Central memory CD8-positive, alpha-beta T cell (primary cell): ENCODE measurements at regions not wholly inside any gene's neighbourhood (a gene's known extent, or its start where the extent isn't known, plus 50 kb on each side); places are given as distances from the start of the nearest gene placed in this dataset.
"Not testable (repeated sequence)": the region's sequence is repeated elsewhere in the genome, so short reads cannot be mapped to it uniquely, and the experiment has no call there.

Experiments
- ATAC-seq: fragments of 150-1000 bp; cut with Tn5 transposase; replicated peaks from 2 replicates; pipeline ENCODE4 v1.10.0; 2022; ENCODE audit warnings: mild to moderate bottlenecking, moderate FRiP score, moderate number of reproducible peaks; ENCODE audit not compliant: poor library complexity, severe bottlenecking; ENCODE audit errors: extremely low read depth
- DNase-seq, 2 donors: peaks; one replicate each; pipeline ENCODE4 v3.0.0; 2021; ENCODE audit warnings: low spot score in 2 of 2
- H3K27ac Mint-ChIP-seq: one replicate; pipeline ENCODE4 v1.8.0; 2022; ENCODE audit warnings: low read depth, mild to moderate bottlenecking, moderate library complexity, mixed read lengths
- H3K27me3 Mint-ChIP-seq: one replicate; pipeline ENCODE4 v1.8.0; 2022; ENCODE audit warnings: mixed read lengths
- H3K36me3 Mint-ChIP-seq: one replicate; pipeline ENCODE4 v1.8.0; 2022; ENCODE audit warnings: mild to moderate bottlenecking, moderate library complexity, mixed read lengths; ENCODE audit not compliant: insufficient read depth
- H3K4me1 Mint-ChIP-seq: one replicate; pipeline ENCODE4 v1.8.0; 2022; ENCODE audit warnings: mixed read lengths
- H3K4me3 Mint-ChIP-seq: one replicate; pipeline ENCODE4 v1.8.0; 2022; ENCODE audit warnings: mild to moderate bottlenecking, moderate library complexity, mixed read lengths
- H3K9me3 Mint-ChIP-seq: one replicate; pipeline ENCODE4 v1.8.0; 2022; ENCODE audit warnings: mixed read lengths

DNA sequence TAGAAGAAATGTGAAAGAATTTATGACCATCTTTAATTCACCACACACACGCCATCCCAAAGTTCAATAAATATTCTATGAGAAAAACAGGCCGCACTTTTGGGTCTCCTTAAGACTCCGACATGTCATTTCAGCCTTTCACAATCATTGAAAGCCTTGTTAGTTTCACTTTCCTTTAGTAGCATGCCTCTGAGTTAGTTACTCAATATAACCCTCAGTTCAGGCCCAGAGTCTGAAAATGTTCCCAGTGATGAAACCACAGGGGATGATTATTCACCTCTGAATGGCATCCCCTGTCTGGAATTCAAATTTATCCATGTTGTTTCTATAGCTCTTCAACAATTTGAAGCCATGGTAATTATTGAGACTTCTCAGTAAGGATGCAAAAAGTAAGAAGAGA, 278.1 kb upstream of the NRP1 start:
- H3K27me3 Mint-ChIP-seq = no peaks in the 10 kb centered on the region
- no peak for DNase-seq
- ATAC-seq = no peak
- H3K9me3 Mint-ChIP-seq = peaks cover 18% of the 10 kb centered on the region
- no peaks in the 10 kb centered on the region for H3K36me3 Mint-ChIP-seq
- H3K4me3 Mint-ChIP-seq = peak overlapping the region; percentile 35
- H3K4me1 Mint-ChIP-seq = peaks cover 8% of the 10 kb centered on the region
- peak overlapping the region; percentile 79 for H3K27ac Mint-ChIP-seq

DNA sequence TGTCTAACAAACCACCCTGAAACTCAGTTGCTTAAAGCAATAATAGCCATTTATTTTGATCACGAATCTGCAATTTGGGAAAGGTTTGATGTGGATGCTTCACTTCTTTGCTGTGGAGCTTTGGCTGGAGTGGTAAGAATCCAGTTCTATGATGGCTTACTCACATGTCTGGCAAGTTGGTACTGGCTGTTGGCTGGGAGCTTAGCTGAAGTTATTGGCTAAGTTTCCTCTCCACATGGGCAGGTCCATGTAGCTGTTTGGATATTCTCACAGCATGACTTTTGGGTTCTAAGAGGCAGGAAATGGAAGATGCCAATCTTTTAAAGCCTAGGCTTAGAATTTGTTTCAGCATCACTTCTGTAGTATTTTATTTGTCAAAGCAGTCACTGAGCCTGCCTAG, 277.6 kb upstream of the NRP1 start:
- H3K9me3 Mint-ChIP-seq = peaks cover 18% of the 10 kb centered on the region
- H3K27me3 Mint-ChIP-seq = no peaks in the 10 kb centered on the region
- no peak for ATAC-seq
- peaks cover 8% of the 10 kb centered on the region for H3K4me1 Mint-ChIP-seq
- no peaks in the 10 kb centered on the region for H3K36me3 Mint-ChIP-seq
- peak overlapping the region; percentile 35 for H3K4me3 Mint-ChIP-seq
- H3K27ac Mint-ChIP-seq = no peak overlapping the region
- DNase-seq = no peak

DNA sequence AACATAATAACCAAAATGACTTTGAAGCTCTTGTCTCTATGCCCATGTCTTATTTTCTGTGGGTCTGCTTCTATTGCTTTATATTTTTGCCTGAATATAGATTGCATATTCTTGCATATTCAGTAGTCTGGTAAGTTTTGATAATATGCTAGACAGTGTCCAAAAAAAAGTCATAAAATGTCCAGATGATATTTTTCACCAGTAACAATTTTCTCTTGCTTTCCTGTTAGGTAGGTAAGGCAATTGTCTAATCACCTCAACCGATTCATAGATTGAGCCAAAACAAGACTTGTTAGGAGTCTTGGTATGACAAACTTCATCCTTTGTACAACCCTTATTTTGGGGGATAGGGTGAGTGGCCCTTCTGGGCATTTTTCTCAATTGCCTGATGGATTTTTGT, 277.0 kb upstream of the NRP1 start:
- H3K36me3 Mint-ChIP-seq = no peaks in the 10 kb centered on the region
- DNase-seq (no peak), ATAC-seq (no peak)
- no peaks in the 10 kb centered on the region for H3K27me3 Mint-ChIP-seq
- H3K9me3 Mint-ChIP-seq = peaks cover 18% of the 10 kb centered on the region
- peaks cover 8% of the 10 kb centered on the region for H3K4me1 Mint-ChIP-seq
- H3K4me3 Mint-ChIP-seq = no peak overlapping the region
- H3K27ac Mint-ChIP-seq = no peak overlapping the region

DNA sequence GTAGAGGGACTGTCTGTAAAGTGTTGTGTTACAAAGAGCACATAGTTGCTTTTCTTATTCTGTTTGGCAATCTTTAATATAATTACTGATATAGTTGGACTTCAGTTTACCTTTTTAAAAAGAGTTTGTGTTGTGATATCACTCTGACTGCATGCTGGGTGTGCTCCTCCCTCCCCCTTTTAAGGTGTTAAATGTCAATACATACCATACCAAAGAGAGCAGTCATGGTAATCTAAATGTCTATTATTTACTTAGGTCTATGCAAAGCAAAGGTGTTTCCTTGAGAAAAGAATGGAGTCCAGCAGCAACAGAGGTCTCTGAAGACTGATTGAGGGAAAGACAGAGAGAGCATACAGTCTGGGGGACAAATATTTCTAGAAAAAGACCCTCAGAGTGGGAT, 275.1 kb upstream of the NRP1 start:
- Mint-ChIP-seq H3K36me3 (no peaks in the 10 kb centered on the region), H3K4me1 (peaks cover 8% of the 10 kb centered on the region), H3K9me3 (peaks cover 18% of the 10 kb centered on the region), H3K27ac (no peak overlapping the region), H3K27me3 (no peaks in the 10 kb centered on the region), H3K4me3 (no peak overlapping the region)
- ATAC-seq (no peak), DNase-seq (no peak)

DNA sequence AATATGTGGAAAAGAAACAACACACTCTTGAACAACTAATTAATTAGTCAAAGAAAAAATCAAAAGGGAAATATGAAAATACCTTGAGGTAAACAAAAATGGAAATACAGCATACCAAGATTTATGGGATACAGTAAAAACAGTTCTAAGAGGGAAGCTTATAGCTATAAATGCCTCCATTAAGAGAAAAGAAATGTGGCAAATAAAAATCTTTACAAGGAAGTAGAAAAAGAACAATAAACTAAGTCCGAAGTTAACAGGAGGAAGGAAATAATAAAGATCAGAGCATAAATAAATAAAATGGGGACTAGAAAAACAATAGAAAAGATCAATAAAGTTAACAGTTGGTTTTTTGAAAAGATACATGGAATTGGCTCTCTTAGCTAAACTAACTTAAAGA, 267.8 kb upstream of the NRP1 start:
- DNase-seq (no peak), ATAC-seq (no peak)
- H3K27ac Mint-ChIP-seq = no peak overlapping the region
- H3K36me3 Mint-ChIP-seq = no peaks in the 10 kb centered on the region
- peaks cover 33% of the 10 kb centered on the region for H3K27me3 Mint-ChIP-seq
- H3K4me3 Mint-ChIP-seq = no peak overlapping the region
- no peaks in the 10 kb centered on the region for H3K4me1 Mint-ChIP-seq
- peaks cover 9% of the 10 kb centered on the region for H3K9me3 Mint-ChIP-seq

DNA sequence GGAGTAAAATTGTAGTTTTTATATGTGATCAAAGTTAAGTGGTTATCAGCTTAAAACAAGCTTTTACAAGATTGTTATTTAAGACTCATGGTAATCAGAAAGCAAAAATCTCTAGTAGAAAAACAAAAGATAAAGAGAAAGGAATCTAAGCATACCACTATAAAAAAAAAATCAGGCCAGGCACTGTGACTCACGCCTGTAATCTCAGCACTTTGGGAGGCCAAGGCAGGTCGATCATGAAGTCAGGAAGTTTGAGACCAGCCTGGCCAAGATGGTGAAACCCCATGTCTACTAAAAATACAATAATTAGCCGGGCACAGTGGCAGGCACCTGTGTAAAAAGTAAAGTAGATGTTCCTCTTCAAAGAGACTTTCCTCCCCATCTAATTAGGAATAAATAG, 265.9 kb upstream of the NRP1 start:
- Mint-ChIP-seq H3K9me3 (peaks cover 9% of the 10 kb centered on the region), H3K36me3 (no peaks in the 10 kb centered on the region), H3K27ac (no peak overlapping the region), H3K4me1 (no peaks in the 10 kb centered on the region), H3K27me3 (peaks cover 52% of the 10 kb centered on the region), H3K4me3 (no peak overlapping the region)
- DNase-seq = no peak
- no peak for ATAC-seq

DNA sequence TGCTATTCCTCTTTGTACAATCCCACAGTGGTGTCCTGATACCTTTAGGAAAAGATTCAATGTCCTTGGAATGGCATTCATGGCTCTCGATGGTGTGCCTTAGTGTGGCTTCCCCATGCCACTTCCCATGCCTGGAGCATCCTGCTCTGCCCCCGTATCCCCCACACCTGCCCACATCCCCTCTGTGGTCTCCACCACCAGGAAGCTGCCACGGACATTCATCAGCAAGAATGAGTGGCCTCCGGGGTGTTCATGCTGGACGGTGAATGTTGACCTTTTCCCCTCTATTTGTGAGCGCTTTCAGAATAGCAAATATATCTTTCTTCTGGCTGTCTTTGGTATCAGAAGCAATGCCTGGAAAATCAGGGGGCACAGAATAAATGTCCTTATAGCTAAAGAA, 262.0 kb upstream of the NRP1 start:
- ATAC-seq = no peak
- H3K4me1 Mint-ChIP-seq = no peaks in the 10 kb centered on the region
- H3K4me3 Mint-ChIP-seq = no peak overlapping the region
- no peak overlapping the region for H3K27ac Mint-ChIP-seq
- peaks cover 62% of the 10 kb centered on the region for H3K27me3 Mint-ChIP-seq
- H3K36me3 Mint-ChIP-seq = peaks cover 2% of the 10 kb centered on the region
- DNase-seq = no peak
- peaks cover 9% of the 10 kb centered on the region for H3K9me3 Mint-ChIP-seq

DNA sequence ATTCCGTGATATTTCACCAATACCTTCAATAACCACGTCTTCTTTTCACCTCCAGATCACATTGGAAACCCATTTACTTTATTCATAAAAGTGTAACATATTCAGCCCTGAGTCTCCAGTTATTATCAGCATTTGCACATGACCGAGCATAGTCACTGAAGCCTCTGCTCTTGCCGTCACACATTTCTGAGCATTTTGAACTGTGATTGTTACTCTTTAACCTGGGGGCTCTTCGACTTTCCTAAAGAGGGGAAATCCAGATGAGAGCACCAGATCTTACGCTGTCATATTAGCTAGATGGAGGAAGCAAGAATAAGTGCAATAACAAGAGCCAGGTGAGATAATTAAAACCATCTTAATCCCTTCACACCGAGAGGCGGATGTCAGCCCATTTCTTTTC, 260.0 kb upstream of the NRP1 start:
- H3K27ac Mint-ChIP-seq = no peak overlapping the region
- peaks cover 2% of the 10 kb centered on the region for H3K36me3 Mint-ChIP-seq
- H3K9me3 Mint-ChIP-seq = peaks cover 9% of the 10 kb centered on the region
- H3K4me3 Mint-ChIP-seq = no peak overlapping the region
- H3K4me1 Mint-ChIP-seq = no peaks in the 10 kb centered on the region
- ATAC-seq (no peak), DNase-seq (no peak)
- peaks cover 56% of the 10 kb centered on the region for H3K27me3 Mint-ChIP-seq

DNA sequence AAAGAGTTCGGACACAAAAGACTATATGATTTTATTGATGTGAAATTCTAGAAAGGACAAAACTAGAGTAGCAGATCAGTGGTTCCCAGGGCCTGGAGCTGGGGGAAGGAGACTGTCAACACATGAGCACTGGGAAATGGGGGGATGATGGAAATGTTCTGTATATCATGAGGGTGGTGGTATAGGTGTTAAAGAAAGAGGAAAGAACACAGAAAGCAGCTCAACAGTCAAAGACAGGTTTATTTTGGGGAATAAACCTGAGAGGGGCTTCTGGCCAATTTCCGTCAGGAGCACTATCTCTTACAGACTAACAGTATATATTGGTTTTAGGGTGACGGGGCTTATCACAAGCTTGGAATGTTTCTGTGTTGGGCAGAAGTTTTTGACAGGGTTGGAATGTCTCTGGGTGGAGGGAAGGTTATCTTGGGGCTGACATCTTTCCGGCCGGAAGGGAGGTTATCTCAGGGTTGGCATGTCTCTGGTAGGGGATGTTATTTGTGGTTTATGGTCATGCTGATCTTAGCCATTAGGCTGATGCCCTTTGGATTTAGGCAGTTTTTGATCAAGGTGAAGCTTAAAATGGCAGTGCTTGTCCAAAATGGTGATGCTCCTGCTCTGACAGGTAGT, 254.6 kb upstream of the NRP1 start:
- no peak for DNase-seq
- ATAC-seq = no peak
- Mint-ChIP-seq H3K4me3 (no peak overlapping the region), H3K27ac (no peak overlapping the region), H3K9me3 (no peaks in the 10 kb centered on the region), H3K27me3 (peaks cover 25% of the 10 kb centered on the region), H3K4me1 (no peaks in the 10 kb centered on the region), H3K36me3 (no peaks in the 10 kb centered on the region)

DNA sequence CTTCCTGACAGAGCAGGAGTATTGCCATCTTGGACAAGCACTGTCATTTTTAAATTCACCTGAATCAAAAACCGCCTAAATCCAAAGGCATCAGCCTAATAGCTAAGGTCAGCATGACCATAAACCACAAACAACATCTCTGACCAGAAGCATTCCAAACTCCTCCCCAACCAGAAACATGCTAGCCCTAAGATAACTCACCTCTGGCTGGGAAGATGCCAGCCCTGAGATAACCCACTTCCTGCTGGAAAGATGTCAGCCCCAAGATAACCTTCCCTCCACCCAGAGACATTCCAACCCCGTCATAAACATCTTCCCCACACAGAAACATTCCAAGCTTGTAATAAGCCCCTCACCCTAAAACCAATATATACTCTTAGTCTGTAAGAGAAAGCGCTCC, 250.1 kb upstream of the NRP1 start:
- H3K27me3 Mint-ChIP-seq = peaks cover 16% of the 10 kb centered on the region
- not testable (repeated sequence) for H3K9me3 Mint-ChIP-seq, H3K4me1 Mint-ChIP-seq, H3K36me3 Mint-ChIP-seq, H3K4me3 Mint-ChIP-seq, ATAC-seq, H3K27ac Mint-ChIP-seq, DNase-seq

DNA sequence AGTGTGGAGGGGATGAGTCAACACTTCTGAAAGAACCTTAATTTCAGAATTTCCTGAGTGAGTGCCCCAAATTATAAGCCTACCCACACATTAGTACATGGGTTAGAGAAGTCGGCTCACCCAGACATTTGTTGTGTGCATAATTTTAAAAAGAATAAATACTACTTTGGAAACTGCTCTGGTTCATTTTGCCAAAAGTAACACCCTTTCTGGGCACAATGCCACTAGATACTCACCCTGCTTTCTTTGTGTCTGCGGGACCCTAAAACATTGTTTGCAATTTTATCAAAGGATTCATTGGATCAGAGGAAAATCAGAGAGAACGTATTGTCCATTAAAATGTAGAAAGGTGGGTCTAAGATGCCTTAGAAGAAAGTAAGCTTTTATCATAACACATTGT, 245.5 kb upstream of the NRP1 start:
- no peak overlapping the region for H3K27ac Mint-ChIP-seq

DNA sequence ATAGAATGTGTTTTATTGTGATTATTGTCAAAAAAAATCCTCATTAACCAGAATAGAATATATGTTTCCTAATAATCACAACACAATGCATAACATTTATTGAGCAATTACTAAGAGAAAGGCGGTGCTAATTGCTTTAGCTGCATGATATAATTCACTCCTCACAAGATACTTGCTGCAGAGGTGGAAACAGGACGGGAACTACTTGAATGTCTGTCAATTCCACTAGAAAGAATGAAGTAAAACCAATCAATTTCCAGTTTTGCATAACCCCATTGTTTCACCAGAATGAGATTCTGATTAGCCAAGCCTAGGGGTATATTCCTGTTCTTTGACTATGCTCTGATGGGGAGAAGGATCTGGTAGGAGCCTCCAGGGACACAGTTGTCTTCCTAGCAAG, 239.1 kb upstream of the NRP1 start:
- no peak for ATAC-seq
- no peaks in the 10 kb centered on the region for H3K36me3 Mint-ChIP-seq
- peaks cover 15% of the 10 kb centered on the region for H3K27me3 Mint-ChIP-seq
- no peak overlapping the region for H3K27ac Mint-ChIP-seq
- no peaks in the 10 kb centered on the region for H3K4me1 Mint-ChIP-seq
- peaks cover 4% of the 10 kb centered on the region for H3K9me3 Mint-ChIP-seq
- H3K4me3 Mint-ChIP-seq = no peak overlapping the region
- DNase-seq = no peak

More for the DNA sequence above, 245.5 kb upstream of the NRP1 start:
- H3K27me3 Mint-ChIP-seq = peaks cover 10% of the 10 kb centered on the region
- ATAC-seq (no peak), DNase-seq (no peak)
- H3K4me3 Mint-ChIP-seq = no peak overlapping the region
- H3K4me1 Mint-ChIP-seq = no peaks in the 10 kb centered on the region
- H3K9me3 Mint-ChIP-seq = peaks cover 4% of the 10 kb centered on the region
- no peaks in the 10 kb centered on the region for H3K36me3 Mint-ChIP-seq

DNA sequence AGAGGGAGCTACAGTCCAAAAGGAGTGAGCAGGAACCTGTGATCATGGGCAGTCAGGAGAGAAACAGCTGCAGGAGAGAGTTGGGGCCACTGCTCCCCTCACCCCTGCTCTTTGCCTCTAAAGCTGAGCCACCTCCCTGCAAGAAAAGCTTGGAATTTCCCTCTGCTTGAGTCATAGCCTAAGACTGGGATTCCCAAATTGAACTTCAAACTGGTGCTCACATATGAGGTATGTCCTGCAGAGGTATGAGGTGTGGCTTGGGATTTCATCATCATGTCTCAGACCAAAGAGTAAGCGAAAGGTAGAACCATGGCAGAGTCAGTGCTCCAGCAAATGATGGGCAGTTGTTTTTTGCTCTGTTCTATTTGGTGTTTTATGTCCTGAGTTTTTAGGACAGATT, 237.1 kb upstream of the NRP1 start:
- Mint-ChIP-seq H3K36me3 (no peaks in the 10 kb centered on the region), H3K27me3 (peaks cover 15% of the 10 kb centered on the region), H3K4me3 (no peak overlapping the region), H3K4me1 (no peaks in the 10 kb centered on the region), H3K9me3 (peaks cover 4% of the 10 kb centered on the region), H3K27ac (no peak overlapping the region)
- ATAC-seq (no peak), DNase-seq (no peak)

DNA sequence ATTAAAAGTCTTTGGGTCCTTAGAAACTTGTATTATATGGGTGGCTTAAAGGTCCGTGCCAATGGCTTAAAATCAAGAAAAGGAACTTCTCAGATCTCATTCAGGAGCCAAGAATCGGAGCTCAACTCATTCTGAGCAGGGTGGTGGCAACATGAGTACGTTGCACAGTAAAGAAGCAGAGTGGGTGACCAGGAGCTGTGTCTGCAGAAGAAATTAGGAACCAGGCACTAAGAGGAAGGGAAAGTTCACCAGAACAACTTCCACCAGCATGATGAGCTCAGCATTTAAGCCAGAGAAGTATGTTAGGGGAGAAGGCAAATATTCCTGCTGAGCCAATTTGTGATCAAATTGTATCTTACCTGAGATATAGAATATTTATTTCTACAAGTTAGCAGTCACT, 236.0 kb upstream of the NRP1 start:
- H3K27ac Mint-ChIP-seq = no peak overlapping the region
- no peak overlapping the region for H3K4me3 Mint-ChIP-seq
- H3K27me3 Mint-ChIP-seq = peaks cover 15% of the 10 kb centered on the region
- H3K9me3 Mint-ChIP-seq = peaks cover 4% of the 10 kb centered on the region
- H3K36me3 Mint-ChIP-seq = no peaks in the 10 kb centered on the region
- no peak for ATAC-seq
- no peaks in the 10 kb centered on the region for H3K4me1 Mint-ChIP-seq
- no peak for DNase-seq
